ENCODE measurements at regions not wholly inside any gene's neighbourhood (a gene's known extent, or its start where the extent isn't known, plus 50 kb on each side); places are given as distances from the start of the nearest gene placed in this dataset.

DNA sequence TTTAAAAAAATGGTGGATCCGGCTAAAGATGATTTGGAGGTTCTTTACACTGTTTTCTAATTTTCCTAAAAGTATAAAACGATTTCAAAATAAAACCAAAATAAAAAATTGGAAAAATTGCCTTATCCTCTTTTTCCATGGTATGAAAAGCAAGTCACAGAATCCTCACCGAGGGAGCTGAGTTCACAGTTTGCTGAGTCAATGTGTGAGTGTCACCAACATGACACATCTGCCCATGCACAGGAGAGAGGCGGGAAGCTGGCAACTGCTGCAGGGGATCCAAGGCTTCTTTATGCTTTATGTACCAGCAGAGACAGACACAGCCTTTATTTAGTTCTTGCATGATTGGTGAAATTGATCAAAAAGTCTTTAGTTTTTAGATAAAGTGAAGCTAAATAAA, 157.8 kb downstream of the TNFSF13B start:
- intact Hi-C loops (cut with micrococcal nuclease; ENCODE audit: unreplicated experiment): no loop called here
- no peak overlapping the region for H3K27ac ChIP-seq (ENCODE audit: low read depth, low read length, poor library complexity, severe bottlenecking)
- CTCF ChIA-PET: no interaction called here

DNA sequence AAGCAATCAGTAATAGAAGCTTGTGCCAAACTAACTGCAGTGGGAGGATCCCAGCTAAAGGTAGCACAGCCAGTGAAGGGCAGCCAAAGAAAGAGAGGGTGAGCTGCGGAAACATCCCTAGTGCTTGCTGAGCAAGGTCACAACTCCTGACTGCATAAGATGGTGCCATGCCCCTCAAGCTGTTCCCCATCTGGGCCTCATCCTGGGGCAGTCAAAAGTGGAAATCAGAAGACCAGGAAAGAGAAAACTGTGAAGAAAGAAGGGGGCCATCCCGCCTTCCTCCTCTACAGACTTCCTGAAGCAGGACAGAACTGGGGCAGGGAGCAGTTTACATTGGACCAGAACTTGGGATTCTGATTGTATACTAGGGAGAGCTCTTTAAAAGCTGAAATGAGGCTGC, 159.2 kb downstream of the TNFSF13B start:
- Histone ChIP-seq H3K4me1 (ENCODE audit: insufficient read depth, low read length, poor library complexity, severe bottlenecking) (no peaks in the 10 kb centered on the region), H3K4me3 (ENCODE audit: low read depth, low read length, poor library complexity, severe bottlenecking) (no peak overlapping the region), H3K9me3 (ENCODE audit: low read depth, low read length, poor library complexity, severe bottlenecking) (no peaks in the 10 kb centered on the region), H3K27me3 (replicated peaks; ENCODE audit: insufficient read depth, low read depth, low read length, poor library complexity) (no peaks in the 10 kb centered on the region), H3K27ac (ENCODE audit: low read depth, low read length, poor library complexity, severe bottlenecking) (no peak overlapping the region), H3K36me3 (ENCODE audit: insufficient read depth, low read length, poor library complexity, severe bottlenecking) (no peaks in the 10 kb centered on the region)
- CTCF ChIA-PET: no interaction called here
- intact Hi-C loops (cut with micrococcal nuclease; ENCODE audit: unreplicated experiment): no loop called here
- POLR2A ChIA-PET (ENCODE audit: low non-redundant PET): no interaction called here
- TF ChIP-seq EZH2 (IDR thresholded peaks at IDR 0.05; ENCODE audit: borderline replicate concordance, low read depth, low read length, poor library complexity, severe bottlenecking) (no peak), CTCF (conservative IDR thresholded peaks at IDR 0.05; ENCODE audit: low read depth, low read length) (no peak)
- no peak for DNase-seq (ENCODE audit: low spot score)
- no TSS peak for BruUV-seq (replicated peaks)

More for the DNA sequence above, 157.8 kb downstream of the TNFSF13B start:
- no peak for DNase-seq (ENCODE audit: low spot score)
- Histone ChIP-seq H3K9me3 (ENCODE audit: low read depth, low read length, poor library complexity, severe bottlenecking) (no peaks in the 10 kb centered on the region), H3K4me1 (ENCODE audit: insufficient read depth, low read length, poor library complexity, severe bottlenecking) (no peaks in the 10 kb centered on the region), H3K27me3 (replicated peaks; ENCODE audit: insufficient read depth, low read depth, low read length, poor library complexity) (no peaks in the 10 kb centered on the region), H3K36me3 (ENCODE audit: insufficient read depth, low read length, poor library complexity, severe bottlenecking) (no peaks in the 10 kb centered on the region), H3K4me3 (ENCODE audit: low read depth, low read length, poor library complexity, severe bottlenecking) (no peak overlapping the region)
- POLR2A ChIA-PET (ENCODE audit: low non-redundant PET): interaction anchor here (0.5 kb wide), 1 partner anchor 1723 kb away, joined by 8 read pairs; no protein-coding TSS in a partner anchor
- TF ChIP-seq CTCF (conservative IDR thresholded peaks at IDR 0.05; ENCODE audit: low read depth, low read length) (no peak), EZH2 (IDR thresholded peaks at IDR 0.05; ENCODE audit: borderline replicate concordance, low read depth, low read length, poor library complexity, severe bottlenecking) (no peak)
- BruUV-seq (replicated peaks): no TSS peak

GRCh38 chr13:108433976-108434755, 164.6 kb downstream of the TNFSF13B start:
- no peaks in the 10 kb centered on the region for H3K9me3 ChIP-seq (ENCODE audit: low read depth, low read length, poor library complexity, severe bottlenecking)
- intact Hi-C loops (cut with micrococcal nuclease; ENCODE audit: unreplicated experiment): no loop called here
- no peaks in the 10 kb centered on the region for H3K27me3 ChIP-seq (replicated peaks; ENCODE audit: insufficient read depth, low read depth, low read length, poor library complexity)
- TF ChIP-seq EZH2 (IDR thresholded peaks at IDR 0.05; ENCODE audit: borderline replicate concordance, low read depth, low read length, poor library complexity, severe bottlenecking): no peak
- TF ChIP-seq CTCF (conservative IDR thresholded peaks at IDR 0.05; ENCODE audit: low read depth, low read length): no peak
- POLR2A ChIA-PET (ENCODE audit: low non-redundant PET): no interaction called here
- H3K4me1 ChIP-seq (ENCODE audit: insufficient read depth, low read length, poor library complexity, severe bottlenecking): no peaks in the 10 kb centered on the region
- H3K27ac ChIP-seq (ENCODE audit: low read depth, low read length, poor library complexity, severe bottlenecking): no peak overlapping the region
- CTCF ChIA-PET: no interaction called here
- no peak for DNase-seq (ENCODE audit: low spot score)
- BruUV-seq (replicated peaks): no TSS peak
- H3K4me3 ChIP-seq (ENCODE audit: low read depth, low read length, poor library complexity, severe bottlenecking): no peak overlapping the region
- H3K36me3 ChIP-seq (ENCODE audit: insufficient read depth, low read length, poor library complexity, severe bottlenecking): no peaks in the 10 kb centered on the region

Data from A673 (cell line).